T-helper 1 cell treated with Interleukin-12 subunit alpha and Interleukin-12 subunit beta and Interleukin-4 antibody, amounts not matched to agents 30 μg/mL and 1 μg/mL, for 36 hours (primary cell): ENCODE measurements at regions not wholly inside any gene's neighbourhood (a gene's known extent, or its start where the extent isn't known, plus 50 kb on each side); places are given as distances from the start of the nearest gene placed in this dataset.
"Not testable (repeated sequence)": the region's sequence is repeated elsewhere in the genome, so short reads cannot be mapped to it uniquely, and the experiment has no call there.

Experiments used
- H3K27ac Mint-ChIP-seq: one replicate; pipeline ENCODE4 v1.8.0; 2021; ENCODE audit warnings: mild to moderate bottlenecking, mixed read lengths
- H3K27me3 Mint-ChIP-seq: one replicate; pipeline ENCODE4 v1.8.0; 2021; ENCODE audit warnings: low read depth, mixed read lengths
- H3K36me3 Mint-ChIP-seq: one replicate; pipeline ENCODE4 v1.8.0; 2021; ENCODE audit warnings: low read depth, mixed read lengths
- H3K4me1 Mint-ChIP-seq: one replicate; pipeline ENCODE4 v1.8.0; 2021; ENCODE audit warnings: low read depth, mixed read lengths
- H3K4me3 Mint-ChIP-seq: one replicate; pipeline ENCODE4 v1.8.0; 2021; ENCODE audit warnings: mild to moderate bottlenecking, moderate library complexity, mixed read lengths
- H3K9me3 Mint-ChIP-seq: one replicate; pipeline ENCODE4 v1.8.0; 2021; ENCODE audit warnings: mixed read lengths

- no peaks in the 10 kb centered on the region for H3K36me3 Mint-ChIP-seq
Measured at GRCh38 chr2:125398738-125399524, 1257.0 kb upstream of the GYPC start.

GRCh38 chr2:125405816-125406215, 1250.1 kb upstream of the GYPC start:
- Mint-ChIP-seq H3K4me1 (no peaks in the 10 kb centered on the region), H3K4me3 (no peak overlapping the region), H3K9me3 (peaks cover 11% of the 10 kb centered on the region), H3K27ac (no peak overlapping the region), H3K36me3 (no peaks in the 10 kb centered on the region), H3K27me3 (no peaks in the 10 kb centered on the region)

More at GRCh38 chr2:125398738-125399524, 1257.0 kb upstream of the GYPC start:
- no peak overlapping the region for H3K27ac Mint-ChIP-seq
- H3K9me3 Mint-ChIP-seq, result peaks cover 4% of the 10 kb centered on the region
- H3K27me3 Mint-ChIP-seq, result no peaks in the 10 kb centered on the region
- no peak overlapping the region for H3K4me3 Mint-ChIP-seq
- H3K4me1 Mint-ChIP-seq, result no peaks in the 10 kb centered on the region

- H3K36me3 Mint-ChIP-seq, result no peaks in the 10 kb centered on the region
- no peak overlapping the region for H3K4me3 Mint-ChIP-seq
- no peaks in the 10 kb centered on the region for H3K4me1 Mint-ChIP-seq
- H3K9me3 Mint-ChIP-seq, result peaks cover 6% of the 10 kb centered on the region
- no peak overlapping the region for H3K27ac Mint-ChIP-seq
- no peaks in the 10 kb centered on the region for H3K27me3 Mint-ChIP-seq
Measured at GRCh38 chr2:125408874-125409538, 1247.0 kb upstream of the GYPC start.

GRCh38 chr2:125418483-125418882, 1237.5 kb upstream of the GYPC start:
- Mint-ChIP-seq H3K9me3 (no peaks in the 10 kb centered on the region), H3K4me1 (no peaks in the 10 kb centered on the region), H3K4me3 (no peak overlapping the region), H3K27me3 (no peaks in the 10 kb centered on the region), H3K36me3 (no peaks in the 10 kb centered on the region), H3K27ac (no peak overlapping the region)

GRCh38 chr2:125422198-125422770, 1233.7 kb upstream of the GYPC start:
- H3K27ac Mint-ChIP-seq, H3K4me1 Mint-ChIP-seq, H3K36me3 Mint-ChIP-seq, H3K9me3 Mint-ChIP-seq, H3K27me3 Mint-ChIP-seq, H3K4me3 Mint-ChIP-seq: not testable (repeated sequence)

- Mint-ChIP-seq H3K4me3 (no peak overlapping the region), H3K27ac (no peak overlapping the region), H3K4me1 (no peaks in the 10 kb centered on the region), H3K36me3 (no peaks in the 10 kb centered on the region), H3K27me3 (no peaks in the 10 kb centered on the region), H3K9me3 (peaks cover 4% of the 10 kb centered on the region)
Measured at GRCh38 chr2:125424266-125424785, 1231.6 kb upstream of the GYPC start.

GRCh38 chr2:125427721-125428315, 1228.1 kb upstream of the GYPC start:
- Mint-ChIP-seq H3K27me3 (no peaks in the 10 kb centered on the region), H3K27ac (no peak overlapping the region), H3K4me1 (no peaks in the 10 kb centered on the region), H3K9me3 (peaks cover 4% of the 10 kb centered on the region), H3K36me3 (no peaks in the 10 kb centered on the region), H3K4me3 (no peak overlapping the region)

GRCh38 chr2:125444106-125444505, 1211.9 kb upstream of the GYPC start:
- Mint-ChIP-seq H3K9me3 (peaks cover 7% of the 10 kb centered on the region), H3K4me3 (no peak overlapping the region), H3K36me3 (no peaks in the 10 kb centered on the region), H3K27me3 (no peaks in the 10 kb centered on the region), H3K27ac (no peak overlapping the region), H3K4me1 (no peaks in the 10 kb centered on the region)

GRCh38 chr2:125445495-125445894, 1210.5 kb upstream of the GYPC start:
- H3K4me1 Mint-ChIP-seq, result no peaks in the 10 kb centered on the region
- no peak overlapping the region for H3K4me3 Mint-ChIP-seq
- H3K9me3 Mint-ChIP-seq, result peaks cover 7% of the 10 kb centered on the region
- no peak overlapping the region for H3K27ac Mint-ChIP-seq
- no peaks in the 10 kb centered on the region for H3K27me3 Mint-ChIP-seq
- no peaks in the 10 kb centered on the region for H3K36me3 Mint-ChIP-seq

- no peaks in the 10 kb centered on the region for H3K4me1 Mint-ChIP-seq
- no peaks in the 10 kb centered on the region for H3K36me3 Mint-ChIP-seq
- H3K4me3 Mint-ChIP-seq, result no peak overlapping the region
- no peak overlapping the region for H3K27ac Mint-ChIP-seq
- H3K9me3 Mint-ChIP-seq, result peaks cover 11% of the 10 kb centered on the region
- no peaks in the 10 kb centered on the region for H3K27me3 Mint-ChIP-seq
Measured at GRCh38 chr2:125450092-125450491, 1205.9 kb upstream of the GYPC start.

- Mint-ChIP-seq H3K9me3 (peaks cover 8% of the 10 kb centered on the region), H3K4me1 (no peaks in the 10 kb centered on the region), H3K4me3 (no peak overlapping the region), H3K36me3 (no peaks in the 10 kb centered on the region), H3K27ac (no peak overlapping the region), H3K27me3 (no peaks in the 10 kb centered on the region)
Measured at GRCh38 chr2:125455110-125455509, 1200.8 kb upstream of the GYPC start.

- Mint-ChIP-seq H3K27ac (no peak overlapping the region), H3K4me3 (no peak overlapping the region), H3K27me3 (no peaks in the 10 kb centered on the region), H3K4me1 (no peaks in the 10 kb centered on the region), H3K9me3 (peaks cover 5% of the 10 kb centered on the region), H3K36me3 (no peaks in the 10 kb centered on the region)
Measured at GRCh38 chr2:125456693-125457363, 1199.1 kb upstream of the GYPC start.

GRCh38 chr2:125471963-125472362, 1184.0 kb upstream of the GYPC start:
- Mint-ChIP-seq H3K9me3 (peaks cover 11% of the 10 kb centered on the region), H3K36me3 (no peaks in the 10 kb centered on the region), H3K27me3 (no peaks in the 10 kb centered on the region), H3K4me3 (no peak overlapping the region), H3K27ac (no peak overlapping the region), H3K4me1 (no peaks in the 10 kb centered on the region)

GRCh38 chr2:125479143-125479636, 1176.8 kb upstream of the GYPC start:
- Mint-ChIP-seq H3K9me3 (peaks cover 15% of the 10 kb centered on the region), H3K27me3 (no peaks in the 10 kb centered on the region)

More at GRCh38 chr2:125479143-125479636, 1176.8 kb upstream of the GYPC start:
- no peak overlapping the region for H3K4me3 Mint-ChIP-seq
- no peaks in the 10 kb centered on the region for H3K4me1 Mint-ChIP-seq
- no peaks in the 10 kb centered on the region for H3K36me3 Mint-ChIP-seq
- no peak overlapping the region for H3K27ac Mint-ChIP-seq
